Sigmoid colon (tissue), 4 donors: ENCODE measurements at regions not wholly inside any gene's neighbourhood (a gene's known extent, or its start where the extent isn't known, plus 50 kb on each side); places are given as distances from the start of the nearest gene placed in this dataset.

Experiments
- EP300 ChIP-seq, 4 donors: sonication (generic); formaldehyde crosslinking; IDR thresholded peaks; one replicate each; pipeline ENCODE4 v1.6.1; 2017; ENCODE audit warnings: antibody characterized with exemption in 4 of 4
- POLR2A ChIP-seq, 2 donors: fragments of 450-650 bp; IDR thresholded peaks; one replicate each; pipeline ENCODE4 v1.6.1; 2016; ENCODE audit warnings: antibody characterized with exemption in 2 of 2, mild to moderate bottlenecking in 2 of 2, moderate library complexity in 2 of 2
- POLR2AphosphoS5 ChIP-seq, 4 donors: sonication (generic); formaldehyde crosslinking; IDR thresholded peaks; one replicate each; pipeline ENCODE4 v1.6.1; 2017; ENCODE audit warnings: antibody characterized with exemption in 4 of 4
- TF ChIP-seq, protein P1 (sequence below), 4 experiments: fragments of 450-650 bp in 3 of 4; fragments of 200-600 bp in 1 of 4; IDR thresholded peaks; one replicate each; pipeline ENCODE4 v1.5.1; 2016 to 2019; ENCODE audit warnings: antibody characterized with exemption in 4 of 4, mild to moderate bottlenecking in 3 of 4, moderate library complexity in 2 of 4

DNA sequence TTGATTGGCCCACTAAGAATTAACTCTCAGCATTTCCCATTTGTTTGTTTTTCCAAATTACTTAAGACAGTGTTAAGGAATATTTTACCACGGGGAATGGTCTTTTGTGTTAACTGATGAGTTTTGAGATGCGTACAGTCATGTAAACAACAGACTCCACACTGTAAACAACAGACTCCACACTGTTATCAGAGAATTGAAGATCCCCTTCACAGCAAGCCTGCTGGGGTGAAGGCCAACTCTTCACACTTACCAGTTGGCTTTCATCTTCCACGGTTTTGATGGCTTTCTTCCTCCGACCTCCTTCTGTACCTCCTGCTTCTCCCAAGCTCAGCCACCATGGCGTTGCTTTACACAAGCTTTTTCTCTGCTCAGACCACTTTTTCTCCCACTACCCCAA, 166.8 kb downstream of the TMEM200C start:
- TF ChIP-seq EP300 (IDR thresholded peaks at IDR 0.05) (no peak), POLR2A (IDR thresholded peaks at IDR 0.05) (no peak), POLR2AphosphoS5 (IDR thresholded peaks at IDR 0.05) (no peak)
- TF ChIP-seq, protein P1, sequence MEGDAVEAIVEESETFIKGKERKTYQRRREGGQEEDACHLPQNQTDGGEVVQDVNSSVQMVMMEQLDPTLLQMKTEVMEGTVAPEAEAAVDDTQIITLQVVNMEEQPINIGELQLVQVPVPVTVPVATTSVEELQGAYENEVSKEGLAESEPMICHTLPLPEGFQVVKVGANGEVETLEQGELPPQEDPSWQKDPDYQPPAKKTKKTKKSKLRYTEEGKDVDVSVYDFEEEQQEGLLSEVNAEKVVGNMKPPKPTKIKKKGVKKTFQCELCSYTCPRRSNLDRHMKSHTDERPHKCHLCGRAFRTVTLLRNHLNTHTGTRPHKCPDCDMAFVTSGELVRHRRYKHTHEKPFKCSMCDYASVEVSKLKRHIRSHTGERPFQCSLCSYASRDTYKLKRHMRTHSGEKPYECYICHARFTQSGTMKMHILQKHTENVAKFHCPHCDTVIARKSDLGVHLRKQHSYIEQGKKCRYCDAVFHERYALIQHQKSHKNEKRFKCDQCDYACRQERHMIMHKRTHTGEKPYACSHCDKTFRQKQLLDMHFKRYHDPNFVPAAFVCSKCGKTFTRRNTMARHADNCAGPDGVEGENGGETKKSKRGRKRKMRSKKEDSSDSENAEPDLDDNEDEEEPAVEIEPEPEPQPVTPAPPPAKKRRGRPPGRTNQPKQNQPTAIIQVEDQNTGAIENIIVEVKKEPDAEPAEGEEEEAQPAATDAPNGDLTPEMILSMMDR (IDR thresholded peaks at IDR 0.05) = no peak
